ENCODE measurements at regions not wholly inside any gene's neighbourhood (a gene's known extent, or its start where the extent isn't known, plus 50 kb on each side); places are given as distances from the start of the nearest gene placed in this dataset.

- TF ChIP-seq POLR2AphosphoS5 (IDR thresholded peaks at IDR 0.05; ENCODE audit: low read depth, low read length) (no peak), SIN3A (IDR thresholded peaks at IDR 0.05; ENCODE audit: borderline replicate concordance, insufficient read depth, low read length) (no peak), REST (IDR thresholded peaks at IDR 0.05; ENCODE audit: insufficient read depth in 1 of 2, low read depth in 2 of 2, low read length in 2 of 2) (no peak)
Measured at GRCh38 chr1:5564578-5565257, 427.5 kb downstream of the NPHP4 start.

Data from PFSK-1 (cell line).